Muscle of back (tissue), 3 donors: ENCODE measurements at regions not wholly inside any gene's neighbourhood (a gene's known extent, or its start where the extent isn't known, plus 50 kb on each side); places are given as distances from the start of the nearest gene placed in this dataset.
"Not testable (repeated sequence)": the region's sequence is repeated elsewhere in the genome, so short reads cannot be mapped to it uniquely, and the experiment has no call there.

Experiments
- DNase-seq, 3 donors: peaks; one replicate each; pipeline versions ENCODE4 v3.0.0 to v3.0.0-alpha.2; 2013

GRCh38 chr6:125591796-125592195 lies 157.6 kb upstream of the HEY2 start:
- not testable (repeated sequence) for DNase-seq

DNA sequence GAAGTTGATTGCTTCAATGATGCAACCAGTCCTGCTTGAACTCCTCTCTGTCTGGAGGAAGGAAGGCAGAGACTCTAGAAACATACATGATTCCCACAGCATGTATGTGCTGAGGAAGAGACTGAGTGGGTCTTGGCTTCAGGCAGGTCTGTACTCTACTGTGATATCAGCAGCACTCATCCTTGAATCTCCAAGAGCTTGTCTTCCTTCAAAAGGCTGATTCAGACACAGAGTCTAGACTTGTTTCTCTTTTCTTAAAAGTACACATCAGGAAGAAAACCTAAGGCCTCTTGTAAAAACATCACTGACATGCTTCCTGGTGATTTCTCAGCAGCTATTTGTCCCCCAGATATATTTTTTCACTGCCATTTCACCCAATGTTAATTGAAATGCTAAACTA lies 155.7 kb upstream of the HEY2 start:
- no peak for DNase-seq

DNA sequence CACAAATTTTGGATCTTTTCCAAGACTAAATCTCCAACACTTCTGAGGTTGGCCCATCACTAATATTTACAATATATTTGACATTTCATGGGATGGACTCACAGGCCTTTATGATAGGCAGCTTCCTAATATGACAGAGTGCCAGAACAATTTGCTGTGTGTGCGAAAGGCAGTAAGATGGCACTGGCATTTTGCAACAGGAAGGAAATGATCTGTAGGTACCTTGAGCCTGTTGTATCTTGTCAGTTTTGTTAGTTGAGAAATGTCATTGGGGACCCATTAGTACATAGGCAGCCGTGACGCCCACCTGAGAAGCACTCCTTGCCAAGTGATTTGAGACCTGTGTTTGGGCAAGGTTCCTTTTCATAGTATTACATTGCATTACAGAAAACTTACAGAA lies 153.4 kb upstream of the HEY2 start:
- DNase-seq: no peak

DNA sequence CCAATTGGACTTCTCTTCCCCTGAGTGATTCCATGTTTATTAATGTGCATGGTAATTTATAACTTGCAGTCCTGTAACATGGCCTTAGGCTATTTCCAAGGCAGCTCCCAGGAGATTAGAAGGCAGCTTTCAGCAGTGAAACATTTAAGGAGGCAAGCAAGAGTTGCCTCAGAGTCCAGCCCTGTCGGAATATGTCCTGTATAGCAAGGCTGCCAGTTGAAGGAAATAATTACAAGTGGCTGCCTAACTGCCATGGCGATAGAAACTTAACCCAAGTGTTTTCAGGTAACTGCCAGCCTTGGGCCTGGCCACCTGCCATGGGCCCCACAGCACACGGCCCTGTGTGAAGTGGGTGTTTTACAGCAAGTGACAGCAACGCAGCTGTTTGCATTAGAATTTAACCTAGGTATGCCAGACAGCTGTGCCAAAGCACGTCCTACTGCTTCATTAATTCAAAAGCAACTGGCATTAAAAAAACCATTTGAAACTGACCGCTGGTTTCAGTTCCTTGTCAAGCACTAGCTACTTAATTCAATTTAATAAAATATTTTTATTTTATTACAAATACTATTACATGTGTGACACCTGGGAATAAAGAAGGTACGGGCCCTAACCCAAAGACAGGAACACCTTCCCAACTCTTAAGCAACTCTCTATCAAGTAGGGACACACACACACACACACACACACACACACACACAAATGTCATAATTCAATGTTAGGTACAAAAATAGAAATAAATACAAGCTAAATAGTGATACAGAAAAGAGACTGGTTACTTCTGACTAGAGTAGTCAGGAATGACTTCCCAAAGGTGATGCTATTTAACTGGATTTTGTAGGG lies 151.8 kb upstream of the HEY2 start:
- peak; percentile 40 to 56 (median 44) for DNase-seq

GRCh38 chr6:125598422-125598821 lies 151.0 kb upstream of the HEY2 start:
- peak; percentile 37 to 63 (median 47) for DNase-seq

DNA sequence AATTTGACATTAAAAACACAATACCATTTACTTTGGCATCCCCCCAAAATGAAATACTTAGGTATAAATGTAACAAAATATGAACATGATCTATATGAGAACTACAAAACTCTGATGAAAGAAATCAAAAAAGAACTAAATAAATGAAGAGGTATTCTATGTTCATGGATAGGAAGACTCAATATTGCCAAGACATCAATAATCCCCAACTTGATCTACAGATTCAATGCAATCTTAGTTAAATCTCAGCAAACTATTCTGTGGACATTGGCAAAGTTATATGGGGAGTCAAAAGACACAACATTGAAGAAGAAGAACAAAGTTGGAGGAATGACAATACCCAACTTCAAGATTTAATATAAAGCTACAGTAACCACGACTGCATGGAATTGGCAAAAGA lies 145.2 kb upstream of the HEY2 start:
- DNase-seq: no peak

- DNase-seq: peak; percentile 31 to 71 (median 37)
These were observed 137.7 kb upstream of the HEY2 start for GRCh38 chr6:125611573-125612344.

DNA sequence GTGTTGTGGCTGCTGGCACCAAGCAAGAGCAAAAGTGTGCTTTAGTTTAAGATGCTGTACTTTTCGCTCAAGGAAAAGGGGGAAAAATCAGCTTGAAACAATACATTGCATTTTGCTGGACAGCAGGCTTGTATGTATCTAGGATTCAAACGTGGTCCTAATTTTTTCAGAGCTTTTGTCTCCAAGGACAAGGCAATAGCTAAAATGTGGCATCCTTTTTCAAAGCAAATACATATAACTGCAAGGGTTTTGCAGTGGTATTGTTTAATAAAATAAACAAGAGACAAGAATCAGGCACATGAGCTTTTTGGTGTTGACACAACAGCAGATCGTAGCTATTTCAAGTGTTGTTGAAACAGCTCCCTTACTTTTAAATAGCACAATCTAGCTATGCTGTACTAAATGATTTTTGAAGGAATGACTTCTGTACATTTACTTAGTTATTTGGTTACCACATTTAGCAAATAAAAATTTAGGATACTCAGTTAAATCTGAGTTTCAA lies 137.0 kb upstream of the HEY2 start:
- DNase-seq: no peak

- no peak for DNase-seq
These were observed 130.8 kb upstream of the HEY2 start for GRCh38 chr6:125618629-125619028.

DNA sequence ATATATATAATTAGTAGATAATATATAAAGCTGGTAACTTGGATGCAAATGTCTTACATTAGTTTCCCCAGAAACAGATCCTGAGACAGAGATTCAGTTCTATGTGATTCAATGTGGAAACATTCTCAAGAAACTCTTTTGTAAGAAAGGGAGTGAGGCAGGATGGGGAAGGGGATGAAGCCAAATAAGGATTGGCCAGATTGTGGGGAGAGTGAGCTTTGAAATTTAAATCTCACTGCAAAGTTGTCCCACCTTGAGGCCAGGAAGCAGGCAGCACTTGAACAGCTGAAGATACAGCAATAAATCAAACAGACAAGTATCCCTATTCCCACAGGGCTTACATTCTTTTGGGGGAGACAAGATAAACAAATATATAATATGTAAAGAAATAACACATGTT lies 126.3 kb upstream of the HEY2 start:
- no peak for DNase-seq

- DNase-seq: no peak
These were observed 118.3 kb upstream of the HEY2 start for GRCh38 chr6:125631165-125631564.

- DNase-seq: not testable (repeated sequence)
These were observed 113.4 kb upstream of the HEY2 start for GRCh38 chr6:125636011-125636410.

DNA sequence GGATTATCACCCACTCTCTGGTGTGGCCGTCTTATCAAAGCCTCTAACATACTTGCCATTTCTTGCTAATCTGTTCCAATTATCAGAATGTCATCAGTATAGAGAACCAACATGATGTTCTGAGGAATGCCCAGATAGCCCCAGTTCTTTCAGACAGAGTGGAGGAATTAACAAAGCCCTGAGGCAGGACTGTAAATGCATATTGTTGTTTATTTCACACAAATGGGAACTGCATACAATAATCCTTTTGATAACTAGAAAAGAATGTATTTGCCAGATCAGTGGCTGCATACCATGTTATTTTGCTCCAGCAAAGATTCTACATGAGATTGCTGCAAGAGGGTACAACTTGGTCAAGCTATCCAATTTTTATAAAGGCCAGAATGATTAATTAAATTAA lies 112.8 kb upstream of the HEY2 start:
- no peak for DNase-seq

- no peak for DNase-seq
These were observed 112.2 kb upstream of the HEY2 start for GRCh38 chr6:125637207-125637606.

GRCh38 chr6:125639466-125640020 lies 109.9 kb upstream of the HEY2 start:
- peak; percentile 25 to 43 (median 37) for DNase-seq

DNA sequence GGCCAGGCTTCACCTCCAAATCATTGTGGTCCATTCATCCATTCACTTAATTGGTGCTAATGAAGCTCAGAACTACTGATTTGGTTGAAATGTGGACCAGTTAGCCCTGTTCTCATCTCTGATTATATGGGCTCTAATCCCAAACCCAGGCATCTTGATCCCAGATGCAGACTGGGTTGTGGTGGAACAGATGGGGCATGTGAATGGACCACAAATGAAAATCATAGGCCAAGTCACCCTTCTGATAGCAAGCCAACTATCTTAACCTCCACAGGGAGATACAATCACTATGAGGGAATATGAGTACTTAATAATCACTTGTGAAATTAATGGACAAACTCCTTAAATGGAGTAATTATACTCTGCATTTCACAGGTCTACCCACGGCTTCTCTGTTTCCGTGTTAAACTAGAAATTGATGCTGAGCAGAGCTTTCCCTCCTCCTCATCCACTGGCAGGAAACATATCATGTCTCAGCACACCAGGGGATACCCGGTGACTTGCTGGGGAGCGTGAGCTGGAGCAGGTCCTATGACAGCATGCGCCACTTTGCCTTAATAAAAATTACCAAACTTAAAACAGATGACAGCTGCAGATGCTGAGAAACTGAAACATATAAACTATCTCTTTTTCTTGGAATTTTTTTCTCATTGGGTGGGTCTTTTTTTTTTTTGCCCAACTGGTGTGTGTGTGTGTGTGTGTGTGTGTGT lies 108.8 kb upstream of the HEY2 start:
- DNase-seq: peak in 1 of 3 donors; percentile 11

GRCh38 chr6:125643967-125644661 lies 105.3 kb upstream of the HEY2 start:
- DNase-seq: not testable (repeated sequence)

DNA sequence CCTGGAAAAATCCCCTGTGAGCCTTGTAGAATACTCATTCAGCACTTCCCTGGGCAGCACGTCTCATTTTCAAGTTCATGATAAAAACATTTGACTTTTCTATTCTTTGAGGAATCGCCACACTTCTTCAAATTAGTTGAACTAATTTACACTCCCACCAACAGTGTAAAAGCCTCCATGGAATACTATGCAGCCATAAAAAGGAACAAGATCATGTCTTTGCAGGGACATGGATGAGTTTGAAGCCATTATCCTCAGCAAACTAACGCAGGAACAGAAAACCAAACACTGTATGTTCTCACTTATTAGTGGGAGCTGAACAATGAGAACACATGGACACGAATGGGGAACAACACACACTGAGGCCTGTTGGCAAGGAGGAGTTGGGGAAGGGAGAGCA lies 102.0 kb upstream of the HEY2 start:
- no peak for DNase-seq

- not testable (repeated sequence) for DNase-seq
These were observed 95.7 kb upstream of the HEY2 start for GRCh38 chr6:125653752-125654151.

GRCh38 chr6:125655511-125655910 lies 93.9 kb upstream of the HEY2 start:
- DNase-seq: no peak

DNA sequence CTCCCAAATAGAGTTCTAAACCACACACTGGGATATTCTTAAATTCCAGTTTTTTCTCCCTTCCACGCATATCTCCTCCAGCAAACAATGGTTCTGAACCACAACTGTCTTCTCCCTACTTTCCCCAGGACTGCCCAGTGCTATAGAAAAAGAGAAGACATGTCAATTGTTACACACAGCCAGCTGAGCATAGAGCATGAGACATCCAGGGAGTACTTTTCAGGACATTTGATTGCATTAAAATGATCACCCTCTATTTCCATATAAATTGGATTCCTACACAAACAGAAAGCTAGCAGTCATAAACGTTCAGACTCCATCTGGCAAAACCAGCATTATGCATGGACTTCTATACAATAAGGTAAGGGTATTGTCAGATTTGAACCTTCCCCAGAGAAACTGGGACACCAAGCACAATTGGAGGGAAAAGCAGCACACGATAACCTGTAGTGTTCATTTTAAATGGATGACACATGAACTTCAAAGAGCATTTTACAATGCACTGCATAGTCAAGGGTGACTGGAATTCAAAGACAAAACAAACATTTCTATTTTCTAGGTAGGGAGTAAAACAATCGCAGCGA lies 93.1 kb upstream of the HEY2 start:
- DNase-seq: no peak
